Renal cortex interstitium (tissue), 11 donors: ENCODE measurements at regions not wholly inside any gene's neighbourhood (a gene's known extent, or its start where the extent isn't known, plus 50 kb on each side); places are given as distances from the start of the nearest gene placed in this dataset.
"Not testable (repeated sequence)": the region's sequence is repeated elsewhere in the genome, so short reads cannot be mapped to it uniquely, and the experiment has no call there.

Experiments
- DNase-seq, 11 donors: peaks; one replicate each; pipeline ENCODE4 v3.0.0-alpha.2; 2013; ENCODE audit warnings: low read depth in 9 of 11, low spot score in 4 of 11; ENCODE audit errors: extremely low read depth in 1 of 11

DNA sequence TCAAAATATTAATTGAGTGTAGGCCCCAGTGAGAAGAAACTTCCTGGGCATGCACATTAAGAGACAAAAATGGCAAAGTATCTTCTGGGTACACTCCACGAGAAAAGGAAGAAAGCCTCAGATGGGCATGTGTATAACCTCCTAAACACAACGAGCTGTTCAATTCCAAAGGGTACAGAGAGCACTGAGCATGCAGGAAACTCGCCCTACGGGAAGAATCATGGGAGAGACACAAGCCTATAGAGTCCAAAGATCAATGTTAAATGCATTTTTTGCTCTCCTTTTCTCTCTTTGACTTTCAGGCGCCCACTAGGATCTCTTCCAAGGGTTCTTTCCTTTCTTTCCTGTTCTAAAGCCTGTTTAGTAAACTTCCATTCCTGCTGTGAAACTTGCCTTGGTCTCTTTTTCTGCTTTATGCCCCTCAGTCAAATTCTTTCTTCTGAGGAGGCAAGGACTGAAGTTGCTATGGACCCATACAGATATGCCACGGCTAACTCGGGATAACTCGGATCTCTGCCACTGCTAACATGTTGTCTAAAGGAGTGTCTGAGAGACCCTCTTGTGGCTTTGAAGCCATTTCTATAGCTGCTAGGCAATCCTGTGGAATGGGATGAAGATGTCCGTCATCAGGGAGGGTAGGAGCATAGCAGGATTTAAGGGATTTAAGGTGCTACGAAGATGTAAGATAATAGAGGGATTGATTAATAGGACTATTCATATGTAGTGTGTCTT, 99.5 kb upstream of the MTLN start:
- not testable (repeated sequence) for DNase-seq

DNA sequence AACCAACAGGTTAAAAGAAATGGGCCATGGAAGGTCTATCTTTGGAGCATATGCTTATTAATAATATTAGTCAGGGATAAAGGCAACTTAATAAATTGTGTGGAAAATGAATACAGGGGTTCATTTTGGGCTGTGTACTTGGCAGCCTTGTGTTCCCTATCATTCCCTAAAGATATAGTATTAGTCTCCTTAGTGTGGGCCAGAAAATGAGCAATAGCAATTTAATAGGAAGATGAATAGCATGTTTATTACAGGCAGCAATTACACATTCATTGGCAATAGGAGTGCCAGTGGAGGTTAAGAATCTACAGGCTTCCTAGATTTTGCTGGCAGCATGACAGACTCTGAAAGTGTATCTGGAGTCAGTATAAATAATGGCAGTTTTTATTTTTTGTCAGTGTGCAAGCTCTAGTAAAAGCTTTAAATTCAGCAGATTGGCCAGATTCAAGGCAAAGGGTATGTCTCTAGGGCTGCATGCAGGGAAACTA, 98.7 kb upstream of the MTLN start:
- not testable (repeated sequence) for DNase-seq

DNA sequence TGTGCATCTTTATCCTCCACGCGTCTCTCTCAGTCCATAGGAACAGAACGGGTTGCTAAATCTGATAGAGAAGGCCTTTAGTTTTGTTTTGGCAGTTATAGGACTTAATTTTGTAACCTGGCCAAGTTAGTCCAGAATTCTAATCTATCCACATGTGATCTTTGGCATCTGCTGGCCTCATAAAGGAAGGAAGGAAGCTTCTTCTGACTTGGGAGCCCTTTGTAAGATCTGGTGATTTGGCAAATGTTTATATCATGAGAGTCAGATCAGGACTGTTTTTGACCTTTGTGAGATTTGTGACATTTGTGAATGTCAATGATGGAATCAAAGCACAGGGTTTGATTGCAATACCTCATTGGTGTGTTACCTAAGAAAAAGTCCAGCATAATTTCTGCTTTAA, 96.4 kb upstream of the MTLN start:
- DNase-seq: not testable (repeated sequence)

DNA sequence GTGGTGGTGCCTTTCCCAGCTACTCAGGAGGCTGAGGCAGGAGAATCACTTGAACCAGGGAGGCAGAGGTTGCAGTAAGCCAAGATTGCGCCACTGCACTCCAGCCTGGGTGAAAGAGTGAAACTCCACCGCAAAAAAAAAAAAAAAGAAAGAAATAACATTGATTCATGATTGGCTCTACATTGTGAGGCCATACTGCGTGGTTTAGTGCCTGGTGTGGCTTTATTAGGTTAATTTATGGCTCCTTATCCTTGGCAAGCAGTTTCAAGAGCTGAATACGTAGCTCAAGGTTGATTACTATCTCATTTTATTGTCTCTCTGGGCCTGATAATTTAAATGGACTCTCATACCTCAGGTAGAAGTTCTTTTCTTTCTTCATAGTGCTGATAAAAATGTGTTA, 80.5 kb upstream of the MTLN start:
- DNase-seq: not testable (repeated sequence)

DNA sequence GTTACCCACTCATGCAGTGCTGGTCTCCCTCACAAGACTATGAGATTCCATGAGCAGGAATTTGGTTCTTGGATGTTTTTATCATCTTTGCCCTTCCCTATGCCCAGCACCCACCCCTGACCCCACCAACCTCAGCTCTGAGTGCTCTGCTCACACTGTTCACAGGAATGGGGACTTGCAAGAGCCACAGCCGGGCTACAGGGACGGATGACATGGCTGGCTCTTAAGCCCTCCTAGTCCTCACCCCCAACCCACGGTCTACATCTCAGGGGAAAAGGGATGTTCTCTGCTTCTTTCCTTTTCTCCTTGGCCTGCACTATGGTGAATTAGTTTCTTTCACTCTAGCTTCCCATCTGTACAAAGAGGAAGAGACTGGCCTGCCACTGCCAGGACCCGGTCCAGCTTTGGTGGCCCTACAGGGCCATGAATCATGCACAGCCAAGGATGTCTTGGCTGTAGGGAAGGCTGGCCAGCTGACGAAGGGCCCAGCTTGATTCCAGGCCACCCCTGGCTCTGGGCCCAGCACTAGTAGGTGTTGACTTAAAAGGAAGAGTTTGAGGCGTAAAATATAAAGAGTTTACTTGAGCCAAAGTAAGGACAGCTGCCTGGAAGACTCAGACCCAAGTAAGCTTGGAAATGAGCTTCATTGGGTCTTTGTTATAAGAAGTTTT, 79.7 kb upstream of the MTLN start:
- not testable (repeated sequence) for DNase-seq

DNA sequence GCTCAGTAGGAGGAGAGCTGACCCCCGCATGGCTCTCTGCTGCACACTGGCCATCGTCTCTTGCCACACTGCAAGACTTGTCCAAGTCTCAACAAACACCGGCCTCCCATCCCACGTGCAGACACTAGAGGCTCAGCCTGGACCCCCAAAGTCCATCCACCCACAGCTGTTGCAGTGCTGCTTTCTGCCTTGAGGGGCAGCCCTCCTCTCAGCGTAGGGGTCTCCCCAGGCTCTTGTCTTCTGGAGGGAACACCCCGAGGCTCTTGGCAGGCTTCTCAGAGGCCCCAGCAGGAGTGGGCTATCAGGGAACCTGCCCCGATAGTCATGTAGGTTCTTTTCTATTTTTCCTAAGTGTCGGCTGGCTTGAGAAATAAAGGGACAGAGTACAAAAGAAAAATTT, 75.5 kb upstream of the MTLN start:
- not testable (repeated sequence) for DNase-seq

DNA sequence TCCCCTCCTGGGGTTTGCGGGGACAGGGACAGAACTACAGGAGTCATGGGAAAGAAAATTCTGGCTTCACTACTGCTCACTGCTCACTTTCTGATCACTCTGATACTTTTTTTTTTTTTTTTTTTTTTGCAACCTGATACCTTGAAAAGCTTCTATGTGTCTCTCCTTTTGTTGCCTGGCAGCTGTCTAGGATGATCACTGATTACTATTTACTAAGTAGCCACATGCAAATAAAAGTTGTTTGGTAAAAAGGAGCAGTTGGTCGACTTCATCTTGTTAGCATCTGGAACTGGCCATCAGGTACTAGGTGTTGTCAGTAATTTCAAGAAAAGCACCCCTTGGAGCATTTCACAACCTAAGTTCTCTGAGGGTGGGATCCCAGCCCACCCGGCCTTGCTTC, 74.9 kb upstream of the MTLN start:
- DNase-seq: not testable (repeated sequence)

DNA sequence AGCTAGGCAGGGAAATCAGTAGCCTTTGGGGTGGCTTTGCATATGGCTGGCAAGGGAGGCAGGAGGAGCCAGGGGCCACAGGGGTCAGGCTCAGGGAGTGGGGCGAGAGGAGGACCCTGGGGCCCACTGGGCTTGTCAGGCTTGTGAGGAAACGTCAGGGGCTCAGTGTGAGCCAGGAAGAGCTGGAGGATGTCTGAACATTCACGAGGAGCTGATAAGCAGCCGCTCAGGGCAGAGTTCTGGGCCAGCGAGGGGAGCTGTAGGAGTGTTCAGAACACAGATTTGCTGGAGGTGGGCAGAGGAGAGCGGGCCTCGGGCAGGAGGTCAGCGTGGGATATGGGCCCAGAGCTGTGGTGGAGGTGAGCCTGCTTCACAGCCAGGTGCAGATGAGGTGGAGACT, 72.7 kb upstream of the MTLN start:
- DNase-seq: not testable (repeated sequence)

DNA sequence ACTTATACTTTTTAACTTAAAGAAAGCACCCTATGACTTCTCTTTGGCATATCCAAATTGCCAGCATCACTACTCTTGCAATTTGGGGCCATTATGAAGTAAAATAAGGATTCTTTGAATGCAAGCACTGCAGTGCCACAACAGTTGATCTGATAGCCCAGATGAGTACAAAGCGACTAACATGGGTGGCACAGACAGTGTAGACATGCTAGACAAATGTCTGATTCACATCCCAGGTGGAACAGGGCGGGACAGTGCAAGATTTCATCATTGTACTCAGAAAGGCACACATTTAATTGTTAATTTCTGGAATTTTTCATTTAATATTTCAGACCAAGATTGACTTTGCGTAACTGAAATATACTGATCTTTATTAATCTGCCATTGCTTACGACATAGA, 68.5 kb upstream of the MTLN start:
- not testable (repeated sequence) for DNase-seq

DNA sequence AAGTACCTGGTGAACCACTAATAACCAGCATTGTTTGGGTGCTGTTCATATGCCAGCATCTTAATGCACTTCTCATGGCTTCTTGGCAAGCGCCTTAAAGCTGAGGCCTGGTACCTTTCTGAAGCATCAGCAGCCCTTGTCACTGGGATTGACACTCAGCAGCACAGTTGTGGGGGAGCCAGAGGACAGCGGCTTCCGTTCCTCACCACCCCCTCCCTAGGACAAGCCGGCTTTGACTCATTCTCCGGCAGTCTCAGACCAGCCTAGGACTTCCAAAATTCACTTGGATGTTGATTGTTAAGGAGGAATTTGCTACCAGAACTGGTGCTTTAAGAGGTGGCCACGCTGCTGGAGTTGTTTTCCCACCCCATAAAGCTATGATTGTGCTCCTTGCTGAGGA, 64.7 kb upstream of the MTLN start:
- DNase-seq: not testable (repeated sequence)

DNA sequence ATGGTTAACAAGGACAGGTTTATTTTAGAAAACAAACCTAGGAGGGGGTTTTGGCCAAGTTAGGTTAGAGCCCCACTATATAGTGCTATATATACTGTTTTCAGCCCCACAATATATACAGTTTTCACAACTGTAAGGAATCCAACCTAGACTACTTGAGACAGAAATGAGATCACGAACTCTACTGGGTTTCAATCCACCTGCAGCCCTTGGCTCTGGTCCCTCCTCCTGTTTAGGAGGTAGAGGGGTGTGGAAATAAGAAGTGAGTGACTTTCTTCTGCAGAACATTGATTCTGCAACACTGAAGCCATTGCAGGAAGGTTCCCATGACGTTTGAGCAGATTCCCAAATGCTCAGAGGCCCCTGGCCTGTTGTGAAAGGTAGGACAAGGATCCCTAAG, 63.7 kb upstream of the MTLN start:
- not testable (repeated sequence) for DNase-seq

DNA sequence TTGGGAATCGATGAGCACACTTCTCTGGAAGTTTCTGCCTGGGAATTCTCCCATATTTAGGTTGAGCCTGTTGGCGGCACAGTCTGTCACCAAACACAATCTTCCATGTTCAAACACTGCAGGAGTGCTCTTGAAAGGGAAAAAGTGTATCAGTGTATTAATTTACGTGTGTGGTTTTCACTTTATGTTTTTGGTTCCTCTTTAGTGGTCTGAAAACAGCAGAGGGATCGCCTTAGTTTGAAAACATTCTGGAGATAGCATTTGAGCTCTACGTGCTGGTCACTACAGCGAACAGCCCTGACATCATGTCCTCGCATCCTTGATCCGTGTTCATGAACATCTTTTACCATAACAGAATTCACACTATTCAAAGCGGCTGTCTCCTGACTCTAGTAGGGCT, 57.3 kb upstream of the MTLN start:
- DNase-seq: not testable (repeated sequence)

DNA sequence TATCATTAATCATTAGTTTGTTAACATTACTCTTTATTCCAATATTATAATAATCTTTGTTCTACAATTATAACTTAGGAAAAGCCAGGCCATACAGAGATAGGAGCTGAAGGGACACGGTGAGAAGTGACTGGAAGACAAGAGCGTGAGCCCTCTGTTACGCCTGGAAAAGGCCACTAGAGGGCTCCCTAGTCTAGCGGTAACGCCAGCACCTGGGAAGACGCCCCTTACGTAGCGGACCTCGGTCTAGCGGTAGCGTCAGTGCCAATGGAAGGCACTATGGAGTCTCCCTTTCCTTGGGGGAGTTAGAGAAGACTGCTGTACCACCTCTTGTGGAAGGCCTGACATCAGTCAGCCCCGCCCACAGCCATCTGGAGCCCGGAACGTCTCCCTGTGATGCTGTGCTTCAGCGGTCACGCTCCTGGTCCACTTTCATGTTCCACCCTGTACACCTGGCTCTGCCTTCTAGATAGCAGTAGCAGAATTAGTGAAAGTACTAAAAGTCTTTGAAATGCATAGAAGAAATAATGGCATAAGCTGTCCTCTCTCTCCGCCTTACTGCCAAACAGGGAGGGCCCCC, 55.6 kb upstream of the MTLN start:
- DNase-seq: not testable (repeated sequence)

DNA sequence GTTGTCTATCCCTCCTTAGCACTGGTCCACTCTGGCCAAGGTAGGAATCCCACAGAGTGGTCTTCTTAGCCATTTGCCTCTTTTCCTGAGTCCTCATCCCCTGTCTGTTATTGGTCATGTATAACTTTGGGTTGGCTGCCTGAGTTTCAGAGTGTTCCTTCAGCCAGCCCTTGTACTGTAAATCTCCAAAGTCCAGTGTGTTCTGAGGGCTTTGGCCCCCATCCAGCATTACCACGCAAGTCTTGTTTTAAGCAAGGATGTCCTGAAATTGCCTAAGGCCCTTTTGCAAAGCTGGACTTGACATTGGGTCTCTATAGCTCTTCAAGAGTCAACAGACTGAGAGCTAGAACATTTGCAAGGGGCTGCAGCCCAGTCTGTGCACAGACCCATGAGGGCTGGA, 52.5 kb upstream of the MTLN start:
- DNase-seq: not testable (repeated sequence)

DNA sequence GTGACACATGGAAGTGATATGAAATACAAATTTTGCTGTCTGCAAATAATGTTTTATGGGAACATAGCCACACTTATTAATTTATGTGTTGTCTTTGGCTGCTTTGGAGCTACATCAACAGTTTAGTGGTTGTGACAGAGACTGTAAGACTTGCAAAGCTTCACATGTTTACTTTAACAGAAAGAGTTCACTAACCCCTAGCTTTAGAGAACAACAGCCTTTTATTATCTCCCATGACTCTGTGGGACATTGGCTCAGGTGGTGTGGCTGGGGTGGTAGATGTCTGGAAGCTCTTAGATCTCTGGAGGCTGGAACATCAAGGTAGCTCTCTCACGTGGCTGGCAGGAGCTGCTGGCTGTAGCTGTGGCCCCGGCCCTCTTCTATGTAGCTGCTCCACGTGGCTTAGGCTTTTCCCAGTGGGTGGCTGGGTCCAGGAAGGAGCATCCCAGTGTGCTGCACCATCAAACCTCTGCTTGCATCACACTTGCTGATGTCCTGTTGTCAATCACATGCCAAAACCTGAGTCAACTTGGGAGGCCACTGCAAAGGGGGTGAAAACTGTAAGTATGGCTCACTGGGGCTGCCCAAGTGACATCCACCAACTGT, 51.8 kb upstream of the MTLN start:
- not testable (repeated sequence) for DNase-seq

DNA sequence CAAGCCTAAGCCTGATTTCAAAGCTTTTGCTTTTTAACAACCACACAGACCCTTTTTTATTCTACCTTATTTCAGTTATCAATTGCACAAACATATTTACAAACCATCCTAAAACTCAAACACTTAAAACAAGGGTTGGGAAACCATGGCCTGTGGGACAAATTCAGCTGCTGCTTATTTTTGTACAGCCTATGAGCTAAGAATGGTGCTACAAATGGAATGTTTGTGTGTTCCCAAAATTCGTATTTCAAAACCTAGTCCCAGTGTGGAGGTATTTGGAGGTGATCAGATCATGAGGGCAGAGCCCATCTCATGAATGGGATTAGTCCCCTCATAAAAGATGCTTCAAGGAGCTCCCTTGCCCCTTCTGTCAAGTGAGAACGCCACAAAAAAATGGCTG, 51.1 kb upstream of the MTLN start:
- not testable (repeated sequence) for DNase-seq
